Ovary (tissue), 3 donors: ENCODE measurements at regions not wholly inside any gene's neighbourhood (a gene's known extent, or its start where the extent isn't known, plus 50 kb on each side); places are given as distances from the start of the nearest gene placed in this dataset.

Experiments used
- CTCF ChIP-seq, 3 donors: fragments of 450-650 bp in 2 of 3; fragments of 200-600 bp in 1 of 3; IDR thresholded peaks; one replicate each; pipeline versions ENCODE4 v1.5.1 to v1.8.0; 2016 to 2022; ENCODE audit warnings: antibody characterized with exemption in 3 of 3, mild to moderate bottlenecking in 1 of 3
- EP300 ChIP-seq: sonication (generic); formaldehyde crosslinking; IDR thresholded peaks from one replicate; pipeline ENCODE4 v1.6.1; 2017; ENCODE audit warnings: antibody characterized with exemption
- donor health status: DM: no; HTN: no; CAD: no.

GRCh38 chr2:16323126-16323520, 342.5 kb downstream of the CYRIA start:
- TF ChIP-seq EP300 (no peak), CTCF (IDR thresholded peaks at IDR 0.05) (no peak)
